ENCODE measurements at regions not wholly inside any gene's neighbourhood (a gene's known extent, or its start where the extent isn't known, plus 50 kb on each side); places are given as distances from the start of the nearest gene placed in this dataset.

DNA sequence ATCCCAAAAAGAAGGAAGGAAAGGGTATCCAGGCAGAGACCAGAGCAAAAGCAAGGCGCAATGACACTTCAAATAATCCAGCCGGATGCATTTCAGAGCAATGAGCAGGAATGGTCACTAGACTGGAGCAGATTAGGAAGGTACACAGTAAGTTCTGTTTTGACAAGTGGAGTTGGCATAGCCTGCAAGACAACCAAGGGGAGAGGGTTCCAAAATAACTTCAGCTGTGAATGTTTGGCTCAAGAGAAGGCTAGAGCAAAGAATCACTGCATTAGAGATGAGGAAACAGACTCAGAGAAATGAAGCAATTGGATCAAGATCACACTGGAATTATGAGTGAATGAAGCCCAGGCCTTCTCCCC lies 90.0 kb upstream of the EGFL6 start:
- TF ChIP-seq, protein P1, sequence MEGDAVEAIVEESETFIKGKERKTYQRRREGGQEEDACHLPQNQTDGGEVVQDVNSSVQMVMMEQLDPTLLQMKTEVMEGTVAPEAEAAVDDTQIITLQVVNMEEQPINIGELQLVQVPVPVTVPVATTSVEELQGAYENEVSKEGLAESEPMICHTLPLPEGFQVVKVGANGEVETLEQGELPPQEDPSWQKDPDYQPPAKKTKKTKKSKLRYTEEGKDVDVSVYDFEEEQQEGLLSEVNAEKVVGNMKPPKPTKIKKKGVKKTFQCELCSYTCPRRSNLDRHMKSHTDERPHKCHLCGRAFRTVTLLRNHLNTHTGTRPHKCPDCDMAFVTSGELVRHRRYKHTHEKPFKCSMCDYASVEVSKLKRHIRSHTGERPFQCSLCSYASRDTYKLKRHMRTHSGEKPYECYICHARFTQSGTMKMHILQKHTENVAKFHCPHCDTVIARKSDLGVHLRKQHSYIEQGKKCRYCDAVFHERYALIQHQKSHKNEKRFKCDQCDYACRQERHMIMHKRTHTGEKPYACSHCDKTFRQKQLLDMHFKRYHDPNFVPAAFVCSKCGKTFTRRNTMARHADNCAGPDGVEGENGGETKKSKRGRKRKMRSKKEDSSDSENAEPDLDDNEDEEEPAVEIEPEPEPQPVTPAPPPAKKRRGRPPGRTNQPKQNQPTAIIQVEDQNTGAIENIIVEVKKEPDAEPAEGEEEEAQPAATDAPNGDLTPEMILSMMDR (IDR thresholded peaks at IDR 0.05): no peak
- no peak for TF ChIP-seq POLR2A (IDR thresholded peaks at IDR 0.05)
